ENCODE measurements at regions not wholly inside any gene's neighbourhood (a gene's known extent, or its start where the extent isn't known, plus 50 kb on each side); places are given as distances from the start of the nearest gene placed in this dataset.
"Not testable (repeated sequence)": the region's sequence is repeated elsewhere in the genome, so short reads cannot be mapped to it uniquely, and the experiment has no call there.

DNA sequence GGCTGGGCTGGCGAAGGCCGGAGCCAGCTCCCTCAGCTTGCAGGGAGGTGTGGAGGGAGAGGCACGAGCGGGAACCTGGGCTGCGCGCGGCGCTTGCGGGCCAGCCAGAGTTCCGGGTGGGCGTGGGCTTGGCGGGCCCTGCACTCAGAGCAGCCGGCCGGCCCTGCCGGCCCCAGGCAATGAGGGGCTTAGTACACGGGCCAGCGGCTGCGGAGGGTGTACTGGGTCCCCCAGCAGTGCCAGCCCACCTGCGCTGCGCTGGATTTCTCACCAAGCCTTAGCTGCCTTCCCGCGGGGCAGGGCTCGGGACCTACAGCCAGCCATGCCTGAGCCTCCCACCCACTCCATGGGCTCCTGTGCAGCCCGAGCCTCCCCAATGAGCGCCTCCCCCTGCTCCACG, 1021.4 kb downstream of the PLA2G4A start:
- DNase-seq: not testable (repeated sequence)

DNA sequence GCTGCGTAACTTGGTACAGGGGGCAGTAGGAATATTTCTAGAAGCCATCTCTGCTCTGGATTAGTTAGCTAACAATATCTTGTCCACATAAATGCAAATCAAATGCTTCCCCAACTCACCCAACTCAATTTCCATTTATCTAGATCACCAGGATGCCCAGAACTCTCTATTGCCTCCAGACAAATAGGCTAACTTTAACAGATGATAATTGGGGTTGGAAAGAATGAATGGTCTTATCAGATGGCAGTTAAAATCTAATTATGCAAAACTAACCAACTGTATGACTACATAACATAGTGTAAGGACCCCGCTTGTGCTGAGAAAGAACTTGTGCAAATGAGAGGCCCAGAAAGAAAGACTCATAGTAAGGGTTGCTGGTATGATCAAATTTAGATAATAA, 1024.8 kb downstream of the PLA2G4A start:
- DNase-seq: no peak

DNA sequence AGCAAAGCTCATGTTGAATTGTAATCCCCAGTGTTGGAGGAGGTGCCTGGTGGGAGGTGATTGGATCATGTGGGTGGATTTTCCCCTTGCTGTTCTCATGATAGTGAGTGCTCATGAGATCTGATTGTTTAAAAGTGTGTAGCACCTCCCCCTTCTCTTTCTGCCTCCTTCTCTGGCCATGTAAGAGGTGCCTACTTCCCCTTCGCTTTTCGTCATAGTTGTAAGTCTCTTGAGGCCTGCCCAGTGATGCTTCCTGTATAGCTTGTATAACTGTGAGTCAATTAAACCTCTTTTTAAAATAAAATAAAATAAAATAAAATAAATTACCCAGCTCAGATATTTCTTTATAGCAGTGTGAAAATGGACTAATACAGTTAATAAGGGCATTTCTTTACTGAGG, 1025.7 kb downstream of the PLA2G4A start:
- DNase-seq: no peak

DNA sequence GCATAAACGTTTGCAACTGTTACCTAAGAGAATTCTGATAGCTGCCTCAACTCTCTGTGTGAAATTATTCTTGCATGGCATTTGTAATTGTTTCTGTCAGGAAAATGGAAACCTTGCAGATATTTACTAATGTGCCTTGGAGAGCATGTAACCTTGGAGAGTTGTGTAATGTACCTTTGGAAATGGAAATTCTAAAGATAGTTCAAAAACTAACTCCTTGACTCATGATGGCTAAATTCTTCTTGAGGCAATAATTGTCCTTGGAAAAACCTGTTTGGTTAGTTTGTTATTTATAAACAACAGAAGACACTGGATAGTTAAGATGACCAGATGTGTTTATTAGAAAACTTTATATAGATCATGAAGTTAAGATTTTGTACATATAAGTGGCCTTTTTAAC, 1033.8 kb downstream of the PLA2G4A start:
- DNase-seq: no peak

DNA sequence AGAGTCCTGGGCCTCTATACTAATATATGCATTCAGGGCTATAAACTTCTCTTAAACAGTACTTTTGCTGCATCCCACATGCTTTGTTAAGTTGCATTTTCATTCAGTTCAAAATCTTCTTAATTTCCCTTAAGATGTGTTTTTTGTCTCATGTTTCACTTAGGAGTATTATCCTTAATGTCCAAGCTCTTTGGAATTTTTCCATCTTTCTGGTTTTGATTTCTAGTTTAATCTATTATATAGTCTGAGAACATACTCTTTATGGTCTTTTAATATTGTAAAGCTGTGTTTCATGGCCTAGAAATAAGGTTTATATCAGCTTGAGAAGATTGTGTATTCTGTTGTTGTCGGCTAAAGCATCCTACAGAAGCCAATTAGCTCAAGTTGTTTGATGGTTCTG, 1041.8 kb downstream of the PLA2G4A start:
- DNase-seq: no peak

DNA sequence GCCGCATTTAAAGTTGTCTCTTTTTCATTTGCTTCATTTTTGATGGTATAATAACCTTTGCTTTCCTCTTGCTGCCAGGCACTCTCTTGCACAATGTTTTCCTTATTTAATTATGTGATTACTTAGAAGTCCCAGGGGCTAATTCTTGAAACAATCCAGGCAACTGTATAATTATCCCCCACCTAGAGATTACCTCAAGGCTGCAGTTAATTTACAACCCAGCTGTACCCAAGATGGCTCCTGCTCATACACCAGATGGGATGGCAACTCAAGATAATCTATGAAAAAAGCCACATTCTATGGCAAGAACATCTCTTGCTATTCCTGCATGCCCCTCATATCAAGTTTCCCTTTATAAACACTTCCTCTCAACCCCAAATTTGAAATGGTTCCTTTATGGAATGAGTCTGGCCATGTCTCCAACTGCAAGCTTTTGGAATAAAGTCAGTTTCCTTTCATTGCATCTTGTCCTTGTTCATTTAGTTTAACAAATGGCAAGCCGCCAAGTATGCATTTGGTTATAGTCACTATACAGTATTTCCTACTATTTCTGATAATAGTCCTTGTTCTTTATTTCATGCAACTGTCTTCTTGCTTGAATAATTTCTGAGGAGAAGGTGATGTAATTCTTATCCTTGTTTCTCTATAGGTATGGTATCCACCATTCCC, 1042.6 kb downstream of the PLA2G4A start:
- DNase-seq: no peak

DNA sequence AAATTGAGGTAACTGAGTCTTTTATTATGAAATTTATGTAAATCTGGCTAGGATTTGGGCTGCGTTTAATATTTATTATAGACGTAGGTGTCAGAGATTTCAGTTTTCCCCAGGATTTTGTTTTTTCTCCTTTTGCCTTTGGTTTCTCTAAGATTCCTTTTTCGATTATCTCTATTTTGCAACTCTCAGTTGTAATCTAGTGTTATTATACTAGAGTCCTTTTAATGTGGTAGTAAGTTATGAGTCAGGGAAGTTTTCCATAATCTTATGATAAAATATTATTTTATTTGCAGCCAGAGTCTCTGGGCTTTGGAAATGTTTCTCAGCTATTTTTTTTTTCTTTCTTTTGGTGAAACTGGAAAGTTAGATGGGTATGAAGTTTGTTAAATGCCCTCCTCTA, 1043.8 kb downstream of the PLA2G4A start:
- DNase-seq: no peak

DNA sequence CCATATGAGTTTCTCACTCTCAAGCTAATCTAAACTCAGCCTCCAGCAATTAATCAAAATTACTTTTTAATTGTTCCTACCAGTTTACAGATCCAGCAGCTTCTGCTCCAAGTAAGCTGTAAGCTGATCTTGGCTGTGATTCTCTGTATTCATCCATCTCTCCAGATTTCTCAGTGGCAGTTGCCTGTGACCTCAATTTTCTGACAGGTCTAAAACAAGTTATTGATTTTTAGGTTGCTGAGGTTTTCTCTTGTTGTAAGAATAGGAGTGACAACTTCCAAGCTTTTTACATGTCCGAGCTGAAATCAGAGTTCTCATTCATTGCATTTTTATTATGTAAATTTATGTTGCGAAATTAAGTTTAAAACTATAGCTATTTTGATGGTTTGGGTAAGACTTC, 1044.4 kb downstream of the PLA2G4A start:
- no peak for DNase-seq

DNA sequence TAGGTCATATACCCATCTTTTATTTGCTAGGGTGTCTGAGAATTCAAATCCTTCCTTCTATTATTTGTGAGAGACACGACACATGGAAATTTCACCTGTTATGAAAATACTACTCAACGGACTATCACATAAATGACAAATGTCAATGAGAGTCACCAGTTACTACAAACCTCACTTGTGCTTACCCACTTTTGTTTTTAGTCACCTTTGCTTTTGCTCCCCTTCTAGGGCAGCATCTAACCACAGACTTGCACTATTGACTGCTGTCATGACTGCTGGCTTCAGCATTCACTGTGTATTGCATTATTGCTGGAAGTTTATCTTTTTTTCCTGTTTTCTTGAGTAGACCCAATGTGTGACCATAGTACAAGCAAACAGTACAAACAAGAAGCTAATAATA, 1048.0 kb downstream of the PLA2G4A start:
- no peak for DNase-seq

DNA sequence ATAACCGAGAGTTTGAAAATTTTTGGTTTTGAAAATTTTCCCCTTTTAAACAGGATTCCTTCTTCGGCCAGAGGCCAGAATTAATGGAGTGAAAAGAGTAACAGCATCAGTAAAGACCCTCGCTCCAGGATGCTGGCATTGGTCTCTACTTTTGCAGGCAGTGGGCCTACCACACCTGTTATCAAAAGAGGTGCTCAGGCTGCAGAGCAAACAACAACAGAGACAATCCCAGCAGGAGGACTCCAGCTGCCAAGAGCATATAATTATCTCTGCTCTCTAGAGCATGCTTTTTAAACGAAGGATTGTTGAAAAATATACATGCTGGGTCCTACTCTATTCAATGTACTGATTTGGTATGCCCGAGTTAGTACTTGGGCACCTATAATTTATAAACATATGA, 1048.5 kb downstream of the PLA2G4A start:
- no peak for DNase-seq

DNA sequence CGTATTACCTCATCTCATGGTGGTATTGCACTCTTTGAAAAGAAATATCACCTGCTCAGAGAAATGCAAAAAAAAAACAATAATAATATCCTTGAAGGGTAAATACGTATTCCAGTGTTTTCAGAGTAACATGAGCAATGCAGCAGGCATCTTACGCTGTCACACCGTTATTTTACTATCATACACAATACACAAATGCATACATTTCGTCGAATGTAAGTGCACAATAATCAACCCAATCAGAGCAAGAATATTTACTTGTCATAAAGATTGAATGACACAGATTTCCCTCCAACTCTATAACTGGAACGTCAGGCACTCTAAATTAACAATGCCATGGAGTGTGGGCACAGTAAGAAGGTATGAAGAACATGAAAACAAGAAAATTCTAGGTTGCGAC, 1050.1 kb downstream of the PLA2G4A start:
- DNase-seq: no peak

DNA sequence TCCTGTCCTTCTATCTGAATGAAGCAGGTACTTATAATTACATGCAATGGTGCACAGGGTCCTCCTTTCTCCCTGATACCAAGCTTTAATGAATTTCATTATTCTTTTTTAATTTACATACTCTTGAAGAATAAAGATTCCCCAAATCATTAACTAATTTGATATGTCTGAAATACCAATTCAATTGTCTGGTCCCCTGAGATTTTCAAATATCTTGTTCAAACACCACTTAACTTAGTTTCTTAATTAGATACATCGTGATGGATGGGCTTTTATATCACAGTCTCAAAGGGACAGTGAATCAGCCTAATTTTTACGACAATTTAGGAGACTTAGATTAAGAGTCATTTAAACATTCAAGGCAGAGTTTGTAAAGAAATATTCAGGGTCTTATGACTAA, 1054.6 kb downstream of the PLA2G4A start:
- no peak for DNase-seq

DNA sequence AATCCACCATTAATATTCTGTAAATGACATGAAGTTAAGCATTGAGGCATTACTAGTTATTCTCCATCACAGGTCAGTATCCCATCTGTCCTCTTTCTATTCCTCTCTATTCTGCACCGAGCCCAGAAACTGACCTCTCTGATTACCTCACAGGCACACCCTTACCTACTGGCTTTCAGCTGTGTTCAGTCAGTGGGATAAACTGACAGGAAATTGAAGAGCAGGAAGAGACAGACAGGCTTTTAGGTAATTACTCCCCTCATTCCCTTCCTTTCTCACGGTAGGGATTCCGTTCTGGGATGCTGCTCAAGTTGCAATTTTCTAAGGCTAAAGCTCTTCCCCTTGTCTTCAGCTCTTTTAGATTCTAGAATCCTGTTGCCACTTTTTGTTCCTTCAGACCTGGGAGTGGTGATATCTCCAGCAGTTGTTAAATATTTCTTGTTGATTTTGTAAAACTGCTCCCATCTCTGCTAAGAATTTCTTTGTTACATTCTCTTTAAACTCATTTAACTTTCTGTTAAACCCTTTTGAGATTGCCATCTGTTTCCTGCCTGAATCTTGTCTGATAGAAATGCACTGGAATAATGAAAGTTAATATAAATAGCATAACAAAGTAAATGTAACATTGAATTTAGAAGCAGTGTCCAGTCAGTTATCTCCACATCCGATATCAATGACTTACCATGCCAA, 1063.4 kb downstream of the PLA2G4A start:
- DNase-seq: no peak

DNA sequence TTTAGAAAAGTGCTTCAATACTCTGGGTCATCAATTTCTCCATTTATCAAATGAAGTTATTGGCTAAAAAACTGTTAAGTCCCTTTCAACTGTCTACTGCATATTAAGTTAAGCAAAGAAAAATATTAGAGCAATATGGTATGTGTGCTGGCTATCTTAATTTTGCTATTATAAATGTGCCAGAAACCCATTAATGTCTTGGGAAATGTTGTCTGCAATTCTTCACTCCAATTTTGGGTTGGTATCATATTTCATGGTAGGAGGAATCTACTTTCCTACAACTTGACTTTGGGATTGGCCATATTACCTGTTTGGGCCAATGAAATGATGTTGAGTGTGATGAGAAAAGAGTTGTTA, 1063.9 kb downstream of the PLA2G4A start:
- DNase-seq: no peak

DNA sequence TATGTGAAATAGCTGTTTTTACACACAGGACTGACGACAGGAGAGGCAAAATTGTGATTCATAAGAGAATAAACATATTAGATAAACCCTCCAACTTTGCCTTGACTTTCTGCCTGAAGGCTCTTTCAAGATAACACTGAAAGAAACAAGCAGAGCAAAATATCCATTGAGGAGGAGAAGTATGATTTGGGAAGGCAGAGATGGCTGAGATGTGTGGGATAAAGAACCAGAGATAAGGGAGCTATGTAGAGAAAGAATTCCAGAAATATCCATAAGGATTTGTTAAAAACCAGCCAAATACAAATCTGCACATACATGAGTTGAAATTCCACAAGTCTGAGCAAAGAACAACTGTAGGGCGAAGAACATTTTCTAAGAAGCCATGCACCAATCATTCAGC, 1064.7 kb downstream of the PLA2G4A start:
- DNase-seq: no peak

DNA sequence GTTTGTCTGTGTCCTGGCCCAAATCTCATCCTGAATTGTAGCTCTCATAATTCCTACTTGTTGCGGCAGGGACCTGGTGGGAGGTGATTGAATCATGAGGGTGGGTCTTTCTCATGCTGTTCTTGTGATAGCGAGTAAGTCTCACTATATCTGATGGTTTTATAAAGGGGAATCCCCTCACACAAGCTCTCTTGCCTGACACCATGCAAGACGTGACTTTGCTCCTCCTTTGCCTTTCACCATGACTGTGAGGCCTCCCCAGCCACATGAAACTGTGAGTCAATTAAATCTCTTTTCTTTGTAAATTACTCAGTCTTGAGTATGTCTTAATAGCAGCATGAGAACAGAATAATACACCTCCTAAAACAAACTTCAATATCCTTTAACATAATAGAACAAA, 1065.6 kb downstream of the PLA2G4A start:
- no peak for DNase-seq

DNA sequence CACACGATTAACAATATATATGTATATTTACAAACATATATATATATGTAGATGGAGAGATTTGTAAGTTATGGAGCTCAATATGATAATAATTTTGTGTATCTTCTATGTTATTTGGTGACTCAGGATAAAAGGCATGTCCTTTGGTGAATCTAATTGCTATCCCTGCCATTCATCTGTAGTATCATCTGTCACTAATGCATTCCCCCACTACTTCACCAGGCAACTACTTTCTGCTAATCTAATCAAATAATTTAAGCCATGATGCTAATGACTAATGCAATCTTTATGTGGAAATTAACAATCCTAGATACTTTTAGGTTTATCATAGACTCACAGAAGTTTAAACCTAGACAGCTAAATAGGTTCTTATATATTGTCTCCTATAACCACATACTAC, 1074.5 kb downstream of the PLA2G4A start:
- DNase-seq: no peak

DNA sequence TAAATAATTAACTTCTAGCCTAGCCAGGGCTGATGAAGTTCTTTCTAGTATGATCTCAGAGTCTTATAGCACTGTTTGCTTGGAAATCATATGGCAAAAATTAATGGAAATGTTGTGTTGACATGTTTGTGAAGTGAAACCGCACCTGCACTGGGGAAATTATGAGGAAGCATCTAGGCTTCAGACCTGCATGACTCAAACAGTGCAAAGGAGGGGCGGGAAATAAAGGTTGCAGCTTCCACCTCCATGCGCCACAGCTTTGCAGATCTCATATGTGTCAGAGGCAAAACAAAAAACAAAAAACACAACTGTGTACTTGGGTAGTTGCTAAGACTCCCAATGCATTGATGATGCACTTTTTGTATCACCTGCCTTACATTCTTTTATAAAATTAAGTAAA, 1080.6 kb downstream of the PLA2G4A start:
- DNase-seq: no peak

DNA sequence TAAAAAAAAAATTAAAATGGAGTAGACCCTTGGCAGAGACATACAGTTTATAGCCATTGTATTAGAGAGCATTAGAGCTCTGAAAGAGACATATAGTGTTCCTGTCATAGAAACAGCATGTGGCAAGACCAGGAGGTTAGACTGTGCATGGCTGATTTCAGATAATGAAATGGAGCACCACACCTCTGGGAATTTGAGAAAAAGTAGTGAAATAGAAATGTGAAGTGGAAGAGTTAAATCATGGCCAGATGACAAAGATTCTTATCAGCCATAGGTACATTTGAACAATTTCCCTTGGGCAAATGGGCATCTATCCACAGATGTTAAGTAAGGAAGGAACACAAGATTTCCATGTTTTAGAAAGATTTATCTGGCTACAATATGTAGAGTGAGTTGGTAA, 1083.1 kb downstream of the PLA2G4A start:
- no peak for DNase-seq

DNA sequence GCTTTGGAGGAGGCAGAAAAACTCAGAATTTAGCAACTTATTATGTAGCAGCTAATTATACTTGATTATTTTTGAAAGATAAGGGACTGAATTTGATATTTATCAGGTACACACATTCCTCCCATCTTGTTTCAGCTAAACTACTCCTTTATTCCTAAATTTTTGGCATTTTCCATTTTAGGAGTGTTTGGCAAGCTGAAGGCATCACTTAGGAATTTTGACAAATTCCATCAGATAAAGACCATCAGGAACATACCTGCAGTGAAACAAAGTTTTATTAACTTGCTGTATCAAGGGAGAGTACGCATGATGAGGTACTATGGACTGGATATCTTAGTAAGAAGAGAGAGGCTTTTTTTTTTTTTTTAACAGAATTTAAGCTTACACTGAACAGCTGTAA, 1092.2 kb downstream of the PLA2G4A start:
- no peak for DNase-seq

DNA sequence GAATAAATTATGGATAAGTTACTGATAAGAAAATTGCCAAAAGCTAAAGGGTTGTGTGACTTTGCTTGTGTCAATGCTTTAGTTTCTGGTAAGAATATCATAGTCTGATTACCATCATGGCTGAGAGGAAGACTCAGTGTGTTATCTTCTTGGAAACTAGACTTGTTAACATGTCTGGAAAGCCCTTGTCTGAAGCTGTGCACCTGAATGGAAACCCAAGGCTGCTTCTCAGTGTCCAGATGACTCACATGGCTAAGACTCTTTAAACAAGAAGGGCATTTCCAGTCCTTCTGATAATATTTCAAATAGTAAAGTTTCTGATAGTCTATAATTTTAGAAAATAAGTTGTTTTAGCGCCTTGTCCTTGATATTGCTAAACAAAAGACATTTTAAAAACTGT, 1092.7 kb downstream of the PLA2G4A start:
- DNase-seq: no peak

DNA sequence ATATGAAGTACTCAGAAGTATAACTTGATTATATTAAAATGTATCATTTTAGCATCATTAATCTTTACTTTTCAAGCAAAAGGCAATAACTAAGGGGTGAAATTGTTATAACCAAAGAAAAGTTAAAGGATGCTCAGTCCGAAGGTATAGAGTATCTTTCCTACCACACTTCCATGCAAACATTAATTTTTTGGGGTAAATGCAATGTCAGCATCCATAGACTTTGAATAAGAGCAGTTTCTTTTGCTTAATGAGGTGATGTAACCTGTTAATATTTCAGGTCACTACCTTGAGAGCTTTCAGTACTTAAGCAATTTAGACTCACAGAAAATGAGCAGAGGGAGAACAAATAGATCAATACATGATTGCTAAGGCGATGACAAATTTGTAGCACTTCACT, 1093.5 kb downstream of the PLA2G4A start:
- no peak for DNase-seq

DNA sequence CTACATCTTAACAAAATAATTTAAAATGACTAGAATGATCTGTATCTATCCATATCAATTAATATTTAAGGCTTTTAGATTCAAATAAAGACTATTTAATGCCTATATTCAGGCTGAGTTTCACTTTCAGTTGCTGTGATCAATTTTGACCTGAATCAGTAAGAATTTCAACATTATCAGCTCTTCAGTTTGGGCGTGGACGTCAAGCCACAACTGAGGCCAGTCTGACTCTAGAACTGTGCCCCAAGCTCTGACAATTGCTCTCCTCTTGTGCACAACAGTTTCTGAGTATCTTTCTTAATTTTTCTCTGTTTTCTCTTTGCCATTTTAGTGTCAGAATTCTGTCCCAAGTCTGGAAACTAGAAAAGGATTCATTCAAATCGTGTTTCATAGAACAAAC, 1095.5 kb downstream of the PLA2G4A start:
- no peak for DNase-seq

DNA sequence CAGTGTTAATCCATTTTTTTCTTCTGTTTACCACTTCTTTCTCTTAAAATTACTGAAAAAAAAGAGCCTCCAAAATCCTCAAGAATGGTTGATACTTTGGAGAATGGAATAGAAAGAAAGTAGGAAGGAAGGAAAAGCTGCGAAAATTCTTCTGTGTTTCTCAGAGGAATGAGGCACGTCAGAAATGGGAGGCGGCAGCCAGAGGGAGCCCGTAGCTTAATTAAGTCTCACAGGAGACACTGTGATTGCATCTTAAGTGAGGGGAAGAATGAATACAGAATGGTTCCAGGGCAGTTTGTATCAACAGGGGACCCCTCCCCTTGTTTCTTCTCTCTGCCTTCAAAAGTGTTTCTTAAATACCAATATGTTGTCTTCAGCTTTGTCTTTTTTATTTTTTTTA, 1099.5 kb downstream of the PLA2G4A start:
- DNase-seq: no peak

DNA sequence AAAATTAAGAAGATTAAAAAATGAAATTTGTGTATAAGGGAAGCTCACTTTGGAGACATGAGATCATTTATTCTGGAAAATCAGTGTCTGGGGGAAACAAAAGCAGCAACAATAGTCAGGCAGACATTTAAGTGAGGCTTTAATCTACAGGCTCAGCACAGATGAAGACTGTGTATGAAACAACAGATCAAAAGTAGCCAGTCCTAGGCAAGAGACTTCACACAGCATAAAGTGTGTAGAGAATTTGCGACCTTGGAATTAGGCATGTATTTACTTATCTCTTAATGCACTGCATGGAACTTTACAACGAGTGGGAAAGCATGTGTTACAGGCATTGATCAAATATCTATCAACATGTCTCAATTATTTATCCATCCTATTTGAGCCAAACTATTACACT, 1099.9 kb downstream of the PLA2G4A start:
- no peak for DNase-seq

Data from amniotic stem cell (primary cell).